ENCODE measurements at regions not wholly inside any gene's neighbourhood (a gene's known extent, or its start where the extent isn't known, plus 50 kb on each side); places are given as distances from the start of the nearest gene placed in this dataset.

- no peak for TF ChIP-seq CTCF (IDR thresholded peaks at IDR 0.05)
- TF ChIP-seq EP300 (IDR thresholded peaks at IDR 0.05): no peak
- no peak for TF ChIP-seq POLR2A (IDR thresholded peaks at IDR 0.05)
- TF ChIP-seq POLR2AphosphoS5 (IDR thresholded peaks at IDR 0.05): no peak
Observed at GRCh38 chr20:55472704-55473103, 532.6 kb downstream of the CBLN4 start.
